NCI-H510A treated with DMSO at 0.1 percent for 48 hours (cell line): ENCODE measurements at regions not wholly inside any gene's neighbourhood (a gene's known extent, or its start where the extent isn't known, plus 50 kb on each side); places are given as distances from the start of the nearest gene placed in this dataset.
"Not testable (repeated sequence)": the region's sequence is repeated elsewhere in the genome, so short reads cannot be mapped to it uniquely, and the experiment has no call there.

ENCODE experiments used
- DNase-seq: peaks from one replicate; lab custom pipeline; 2025; lab: John Stamatoyannopoulos, UW

GRCh38 chr2:47964277-47964676 lies 58.0 kb upstream of the FBXO11 start:
- no peak for DNase-seq

DNA sequence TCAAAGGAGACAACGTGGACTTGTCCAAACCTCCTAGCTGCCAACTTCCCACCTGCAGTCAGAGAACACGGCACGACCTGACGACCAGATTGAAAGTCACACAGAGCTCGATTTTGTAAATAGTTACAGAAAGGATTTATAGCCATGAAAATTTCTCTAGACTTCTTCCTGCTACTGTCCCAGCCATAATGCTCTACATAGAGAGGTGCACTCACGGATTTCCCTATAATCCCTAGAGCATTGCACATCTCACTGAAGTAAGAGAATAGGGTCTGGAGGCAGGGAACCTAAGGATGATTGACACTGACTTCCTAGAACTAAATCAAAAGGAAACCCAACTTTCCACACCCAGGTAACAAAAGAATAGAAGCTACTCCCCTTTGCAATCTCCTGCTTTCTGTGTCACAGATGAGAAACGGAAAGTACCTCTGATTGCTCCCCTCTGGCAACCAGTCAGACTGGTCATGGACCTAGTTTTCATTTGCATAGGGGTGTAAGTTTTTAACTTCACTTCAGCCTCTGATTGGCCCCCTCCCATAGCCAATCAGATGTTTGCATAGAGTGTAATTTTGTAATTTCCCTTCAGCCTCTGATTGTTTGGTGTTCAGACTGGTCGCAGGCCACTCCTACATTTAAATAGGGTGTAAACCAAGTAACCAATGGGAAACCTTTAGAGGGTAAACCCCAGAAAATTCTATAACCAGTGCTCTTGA lies 58.6 kb upstream of the FBXO11 start:
- DNase-seq: no peak

GRCh38 chr2:47976728-47977127 lies 70.4 kb upstream of the FBXO11 start:
- not testable (repeated sequence) for DNase-seq

DNA sequence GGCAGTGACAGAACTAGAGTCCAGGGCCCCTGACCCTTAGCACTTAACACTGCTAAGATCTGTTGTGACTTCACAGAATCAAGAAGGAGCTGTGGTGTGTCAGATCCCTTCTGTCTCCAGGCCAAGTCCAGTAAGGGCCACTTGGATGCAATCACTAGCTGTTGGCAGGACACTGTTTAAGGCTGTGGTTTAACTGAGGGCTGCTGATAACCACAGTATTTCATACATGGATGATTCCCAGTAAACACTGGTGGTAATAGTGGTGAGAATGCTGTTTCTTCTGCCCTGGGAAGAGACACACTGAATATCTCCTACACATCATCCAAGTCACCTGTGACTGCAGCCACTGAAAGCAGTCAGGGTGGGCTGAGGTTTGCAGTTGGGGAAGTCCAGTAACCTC lies 77.7 kb upstream of the FBXO11 start:
- DNase-seq: no peak

DNA sequence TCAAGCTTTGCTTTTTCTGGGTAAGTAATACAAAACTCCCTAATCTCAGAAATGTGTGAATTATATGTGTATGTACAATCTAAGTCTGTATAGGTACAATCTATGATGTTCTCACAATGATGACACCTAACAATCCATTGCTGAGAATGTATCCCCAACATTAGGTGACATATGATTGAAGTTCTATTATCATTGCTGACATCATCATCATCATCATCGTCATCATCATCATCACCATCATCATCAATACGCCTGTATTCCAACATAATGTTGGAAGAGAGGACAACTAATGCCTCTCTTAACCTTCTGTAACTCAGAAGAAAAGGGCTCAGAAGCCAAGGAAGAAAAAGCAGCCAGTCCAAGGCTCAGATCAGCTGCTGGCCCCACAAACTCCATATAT lies 84.2 kb upstream of the FBXO11 start:
- DNase-seq: no peak

DNA sequence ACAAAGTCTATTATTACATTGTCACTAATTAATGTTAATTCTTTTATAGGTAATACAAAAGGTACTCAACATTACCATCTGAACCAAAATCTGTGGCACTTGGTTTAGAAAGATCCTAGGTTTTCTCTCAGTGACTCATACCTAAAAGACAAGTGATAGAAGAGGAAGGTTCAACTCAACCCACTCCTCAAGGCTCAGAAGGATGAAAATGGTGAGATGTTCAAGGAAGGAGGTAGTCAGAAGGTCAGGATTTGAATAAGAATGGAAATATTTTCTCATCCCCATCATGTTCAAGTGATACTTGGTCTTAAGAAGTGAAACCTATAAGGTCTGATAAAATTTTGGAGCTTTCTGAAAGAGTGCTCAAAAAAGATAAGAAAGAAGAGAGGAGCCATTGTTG lies 86.4 kb upstream of the FBXO11 start:
- DNase-seq: no peak

- DNase-seq: no peak
Observed at GRCh38 chr2:47996808-47997207, 90.5 kb upstream of the FBXO11 start.

DNA sequence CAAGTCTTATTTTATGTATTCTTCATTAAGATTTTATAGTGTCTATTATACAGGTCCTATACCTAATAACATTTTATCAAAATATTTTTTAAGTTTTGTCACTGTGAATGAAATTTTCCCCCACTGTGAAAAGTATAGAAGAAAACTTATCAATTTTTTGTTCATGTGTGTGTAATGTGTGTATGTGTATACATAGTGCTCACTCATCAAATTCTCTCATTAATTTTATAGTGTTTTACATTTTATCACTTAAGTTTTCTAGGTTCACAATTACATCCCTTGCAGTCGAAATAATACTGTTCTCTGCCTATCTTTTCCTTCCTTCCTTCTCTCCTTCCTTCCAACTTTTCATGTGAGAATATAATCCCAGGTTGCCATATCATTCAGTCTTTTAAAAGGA lies 93.2 kb upstream of the FBXO11 start:
- DNase-seq: no peak

- no peak for DNase-seq
Observed at GRCh38 chr2:48001498-48001897, 95.2 kb upstream of the FBXO11 start.

DNA sequence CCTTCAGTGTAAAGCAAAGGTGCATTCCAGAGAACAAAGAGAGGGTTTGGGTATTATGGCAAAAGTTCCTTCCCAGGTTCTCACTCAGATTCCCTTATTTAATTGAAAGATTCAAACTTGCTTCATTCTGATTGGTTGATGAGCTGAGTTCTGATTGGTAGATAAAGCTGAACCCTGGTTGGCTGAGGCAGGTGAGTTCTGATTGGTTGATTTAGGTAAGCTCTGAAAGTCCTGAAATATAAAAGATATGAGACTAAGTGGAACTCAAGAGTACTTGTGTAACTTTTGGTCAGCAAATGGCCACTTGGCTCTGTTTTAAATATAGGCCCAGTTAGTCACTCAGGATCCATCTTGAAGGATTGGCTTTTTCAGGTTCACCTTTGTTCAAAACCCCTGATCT lies 99.8 kb upstream of the FBXO11 start:
- no peak for DNase-seq

GRCh38 chr2:48007699-48008268 lies 101.5 kb upstream of the FBXO11 start:
- no peak for DNase-seq

GRCh38 chr2:48009256-48009655 lies 103.0 kb upstream of the FBXO11 start:
- DNase-seq: no peak

- no peak for DNase-seq
Observed at GRCh38 chr2:48015421-48015820, 109.1 kb upstream of the FBXO11 start.

DNA sequence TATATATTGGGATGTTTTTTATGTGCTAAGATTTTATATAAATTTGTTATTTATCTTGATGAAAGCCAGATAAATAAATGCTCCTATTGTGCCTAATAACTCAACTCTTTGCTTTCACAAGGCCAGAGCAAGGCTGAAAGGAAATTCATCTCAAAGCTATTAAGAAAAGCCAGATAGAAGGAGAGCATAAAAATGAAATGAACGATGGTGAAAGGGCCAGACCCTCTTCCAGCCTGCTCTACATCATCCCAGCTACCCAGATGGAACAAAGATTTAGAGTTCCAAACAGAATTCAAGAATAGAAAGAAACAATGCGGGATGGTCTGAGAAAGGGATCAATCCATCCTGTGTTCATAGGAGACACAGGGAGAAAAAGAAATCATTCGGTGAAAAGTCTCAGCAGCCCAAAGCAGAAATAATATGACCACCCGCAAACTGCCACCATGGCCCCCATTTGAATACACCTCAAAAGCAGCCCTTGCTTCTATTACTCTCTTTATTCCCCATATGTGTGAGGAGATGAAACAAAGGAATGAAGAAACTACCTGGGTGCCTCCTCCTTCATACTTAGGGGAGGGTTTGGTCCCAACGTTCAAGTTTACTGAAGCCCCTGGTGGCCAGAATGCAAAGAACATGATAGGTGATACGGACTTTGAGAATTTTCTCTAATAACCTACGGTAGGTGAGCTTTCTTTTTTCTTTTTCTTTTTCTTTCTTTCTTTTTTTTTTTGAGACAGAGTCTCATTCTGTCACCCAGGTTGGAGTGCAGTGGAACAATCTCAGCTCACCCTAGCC lies 110.1 kb upstream of the FBXO11 start:
- no peak for DNase-seq

GRCh38 chr2:48017136-48017535 lies 110.8 kb upstream of the FBXO11 start:
- no peak for DNase-seq

DNA sequence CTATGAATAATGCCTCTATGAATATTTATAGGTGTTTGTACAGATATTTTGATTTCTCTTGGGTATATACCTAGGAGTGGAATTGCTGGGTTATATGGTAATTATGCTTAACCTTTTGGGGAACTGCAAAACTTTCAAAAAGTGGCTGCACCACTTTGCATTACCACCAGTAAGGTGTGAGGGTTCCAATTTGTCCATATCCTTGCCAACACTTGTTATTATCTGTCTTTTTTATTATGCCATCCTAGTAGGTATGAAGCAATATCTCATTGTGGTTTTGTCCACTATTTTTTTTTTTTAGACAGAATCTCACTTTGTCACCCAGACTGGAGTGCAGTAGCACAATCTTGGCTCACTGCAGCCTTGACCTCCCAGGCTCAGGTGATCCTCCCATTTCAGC lies 112.2 kb upstream of the FBXO11 start:
- DNase-seq: no peak

DNA sequence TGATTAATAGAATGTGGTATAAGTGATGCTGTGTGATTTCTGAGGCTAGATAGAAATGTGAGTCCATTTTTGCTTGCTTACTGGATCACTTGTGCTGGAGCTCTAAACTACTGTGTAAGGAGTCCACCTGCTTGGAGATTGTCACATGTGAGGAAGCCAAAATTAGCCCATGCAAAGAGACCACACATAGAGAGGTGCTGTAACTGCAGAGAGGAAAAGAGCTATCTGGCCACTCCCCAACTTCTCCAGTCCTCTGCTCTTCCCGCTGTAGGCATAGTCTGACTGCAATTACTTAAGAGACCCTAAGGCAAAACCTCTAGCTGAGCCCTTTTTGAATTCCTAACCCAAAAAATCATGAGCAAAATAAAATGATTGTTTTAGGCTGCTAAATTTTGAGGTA lies 120.6 kb upstream of the FBXO11 start:
- DNase-seq: no peak

- no peak for DNase-seq
Observed at GRCh38 chr2:48032765-48033164, 126.5 kb upstream of the FBXO11 start.

GRCh38 chr2:48034295-48034694 lies 128.0 kb upstream of the FBXO11 start:
- DNase-seq: no peak

DNA sequence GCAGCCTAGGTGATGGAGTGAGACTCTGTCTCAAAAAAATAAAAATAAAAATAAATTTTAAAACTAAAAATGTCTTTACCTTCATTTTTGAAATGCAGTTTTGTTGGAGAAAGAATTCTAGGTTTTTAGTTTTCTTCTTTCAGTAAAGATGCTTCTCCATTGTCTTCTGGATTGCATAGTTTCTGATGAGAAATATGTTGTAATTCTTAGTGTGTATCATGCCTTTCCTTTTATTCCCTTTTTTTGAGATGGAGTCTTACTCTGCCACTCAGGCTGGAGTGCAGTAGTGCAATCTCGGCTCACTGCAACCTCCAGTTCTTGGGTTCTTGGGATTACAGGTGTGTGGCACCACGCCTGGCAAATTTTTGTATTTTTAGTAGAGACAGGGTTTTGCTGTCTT lies 130.0 kb upstream of the FBXO11 start:
- no peak for DNase-seq

GRCh38 chr2:48039209-48039990 lies 133.1 kb upstream of the FBXO11 start:
- DNase-seq: no peak

- DNase-seq: no peak
Observed at GRCh38 chr2:48043131-48043700, 136.9 kb upstream of the FBXO11 start.
